Astrocyte (in vitro differentiated cells and primary cell): ENCODE measurements at regions not wholly inside any gene's neighbourhood (a gene's known extent, or its start where the extent isn't known, plus 50 kb on each side); places are given as distances from the start of the nearest gene placed in this dataset.

Source experiments
- DNase-seq: peaks from one replicate; pipeline ENCODE4 v3.0.0-alpha.2; 2010; ENCODE audit warnings: low read depth
- FAIRE-seq: peaks from 2 replicates; lab custom pipeline; 2011; peaks lifted over from hg19 to GRCh38; lab: Jason Lieb, UNC
- H2AFZ ChIP-seq: 2 replicates; pipeline ENCODE4 v1.6.0; 2012; ENCODE audit warnings: low read depth, low read length, inconsistent platforms
- H3K27ac ChIP-seq: 2 replicates; pipeline ENCODE4 v1.5.1; 2011; ENCODE audit warnings: low read depth, low read length, inconsistent platforms
- H3K27me3 ChIP-seq: 2 replicates; pipeline ENCODE4 v1.6.0; 2011; ENCODE audit warnings: low read length, inconsistent platforms; ENCODE audit not compliant: insufficient read depth
- H3K36me3 ChIP-seq: 2 replicates; pipeline ENCODE4 v1.5.1; 2011; ENCODE audit warnings: low read length, inconsistent platforms; ENCODE audit not compliant: insufficient read depth
- H3K4me1 ChIP-seq: 2 replicates; pipeline ENCODE4 v1.5.1; 2011; ENCODE audit warnings: low read length, inconsistent platforms; ENCODE audit not compliant: insufficient read depth
- H3K4me2 ChIP-seq: 2 replicates; pipeline ENCODE4 v1.6.0; 2012; ENCODE audit warnings: low read length, inconsistent platforms
- H3K4me3 ChIP-seq: 2 replicates; pipeline ENCODE4 v1.5.1; 2011; ENCODE audit warnings: low read depth, mild to moderate bottlenecking, low read length, inconsistent platforms; ENCODE audit not compliant: insufficient read depth
- H3K79me2 ChIP-seq: 2 replicates; pipeline ENCODE4 v1.6.0; 2012; ENCODE audit warnings: mild to moderate bottlenecking, low read length, inconsistent platforms; ENCODE audit not compliant: insufficient read depth
- H3K9ac ChIP-seq: 2 replicates; pipeline ENCODE4 v1.6.0; 2012; ENCODE audit warnings: mild to moderate bottlenecking, low read length, inconsistent platforms
- H3K9me3 ChIP-seq: 2 replicates; pipeline ENCODE4 v1.5.1; 2012; ENCODE audit warnings: low read depth, mild to moderate bottlenecking, low read length, inconsistent platforms; ENCODE audit not compliant: insufficient read depth
- H4K20me1 ChIP-seq: 2 replicates; pipeline ENCODE4 v1.6.0; 2012; ENCODE audit warnings: low read length, inconsistent platforms; ENCODE audit not compliant: insufficient read depth
- H3K27ac Mint-ChIP-seq: one replicate; pipeline ENCODE4 v1.8.0; 2021; ENCODE audit warnings: mild to moderate bottlenecking, mixed read lengths; ENCODE audit not compliant: unreplicated experiment
- H3K27me3 Mint-ChIP-seq: one replicate; pipeline ENCODE4 v1.8.0; 2021; ENCODE audit warnings: low read depth, mixed read lengths; ENCODE audit not compliant: unreplicated experiment
- H3K36me3 Mint-ChIP-seq: one replicate; pipeline ENCODE4 v1.8.0; 2021; ENCODE audit warnings: low read depth, mixed read lengths; ENCODE audit not compliant: unreplicated experiment
- H3K4me1 Mint-ChIP-seq: one replicate; pipeline ENCODE4 v1.8.0; 2021; ENCODE audit warnings: low read depth, mixed read lengths; ENCODE audit not compliant: unreplicated experiment
- H3K4me3 Mint-ChIP-seq: one replicate; pipeline ENCODE4 v1.8.0; 2021; ENCODE audit warnings: mild to moderate bottlenecking, moderate library complexity, mixed read lengths; ENCODE audit not compliant: unreplicated experiment
- H3K9me3 Mint-ChIP-seq: one replicate; pipeline ENCODE4 v1.8.0; 2021; ENCODE audit warnings: mild to moderate bottlenecking, mixed read lengths; ENCODE audit not compliant: unreplicated experiment
- EZH2 ChIP-seq: IDR thresholded peaks from 2 replicates; pipeline ENCODE4 v1.6.1; 2012; ENCODE audit warnings: mild to moderate bottlenecking, low read length, inconsistent platforms; ENCODE audit not compliant: insufficient read depth
- TF ChIP-seq, protein P1 (sequence below): IDR thresholded peaks from 2 replicates; pipeline ENCODE4 v1.5.1; 2011; ENCODE audit warnings: low read depth, mild to moderate bottlenecking, inconsistent platforms, low read length, moderate library complexity; ENCODE audit not compliant: insufficient read depth

GRCh38 chr6:102458990-102459389 is 1065.5 kb downstream of the GRIK2 start:
- no peaks in the 10 kb centered on the region for H3K4me1 ChIP-seq
- no peaks in the 10 kb centered on the region for H3K79me2 ChIP-seq
- no peak overlapping the region for H3K4me3 ChIP-seq
- H3K27me3 Mint-ChIP-seq, result peaks cover 19% of the 10 kb centered on the region
- no peaks in the 10 kb centered on the region for H3K9me3 ChIP-seq
- no peaks in the 10 kb centered on the region for H3K9me3 Mint-ChIP-seq
- H3K36me3 ChIP-seq, result no peaks in the 10 kb centered on the region
- no peaks in the 10 kb centered on the region for H3K4me1 Mint-ChIP-seq
- TF ChIP-seq EZH2, result no peak
- TF ChIP-seq, protein P1, sequence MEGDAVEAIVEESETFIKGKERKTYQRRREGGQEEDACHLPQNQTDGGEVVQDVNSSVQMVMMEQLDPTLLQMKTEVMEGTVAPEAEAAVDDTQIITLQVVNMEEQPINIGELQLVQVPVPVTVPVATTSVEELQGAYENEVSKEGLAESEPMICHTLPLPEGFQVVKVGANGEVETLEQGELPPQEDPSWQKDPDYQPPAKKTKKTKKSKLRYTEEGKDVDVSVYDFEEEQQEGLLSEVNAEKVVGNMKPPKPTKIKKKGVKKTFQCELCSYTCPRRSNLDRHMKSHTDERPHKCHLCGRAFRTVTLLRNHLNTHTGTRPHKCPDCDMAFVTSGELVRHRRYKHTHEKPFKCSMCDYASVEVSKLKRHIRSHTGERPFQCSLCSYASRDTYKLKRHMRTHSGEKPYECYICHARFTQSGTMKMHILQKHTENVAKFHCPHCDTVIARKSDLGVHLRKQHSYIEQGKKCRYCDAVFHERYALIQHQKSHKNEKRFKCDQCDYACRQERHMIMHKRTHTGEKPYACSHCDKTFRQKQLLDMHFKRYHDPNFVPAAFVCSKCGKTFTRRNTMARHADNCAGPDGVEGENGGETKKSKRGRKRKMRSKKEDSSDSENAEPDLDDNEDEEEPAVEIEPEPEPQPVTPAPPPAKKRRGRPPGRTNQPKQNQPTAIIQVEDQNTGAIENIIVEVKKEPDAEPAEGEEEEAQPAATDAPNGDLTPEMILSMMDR, result no peak
- FAIRE-seq (no peak), DNase-seq (no peak)
- H3K27me3 ChIP-seq, result no peaks in the 10 kb centered on the region
- no peaks in the 10 kb centered on the region for H3K36me3 Mint-ChIP-seq
- H3K4me3 Mint-ChIP-seq, result no peak overlapping the region
- no peak overlapping the region for H3K9ac ChIP-seq
- no peak overlapping the region for H3K4me2 ChIP-seq
- no peak overlapping the region for H2AFZ ChIP-seq
- H4K20me1 ChIP-seq, result no peaks in the 10 kb centered on the region
- H3K27ac Mint-ChIP-seq, result no peak overlapping the region
- H3K27ac ChIP-seq, result no peak overlapping the region

- Mint-ChIP-seq H3K36me3 (no peaks in the 10 kb centered on the region), H3K27ac (no peak overlapping the region), H3K27me3 (no peaks in the 10 kb centered on the region), H3K9me3 (no peaks in the 10 kb centered on the region), H3K4me1 (no peaks in the 10 kb centered on the region), H3K4me3 (no peak overlapping the region)
- Histone ChIP-seq H3K4me2 (no peak overlapping the region), H3K36me3 (no peaks in the 10 kb centered on the region), H3K27me3 (no peaks in the 10 kb centered on the region), H3K9ac (no peak overlapping the region), H3K4me3 (no peak overlapping the region), H3K9me3 (no peaks in the 10 kb centered on the region), H3K27ac (no peak overlapping the region), H3K4me1 (no peaks in the 10 kb centered on the region), H3K79me2 (no peaks in the 10 kb centered on the region), H4K20me1 (no peaks in the 10 kb centered on the region), H2AFZ (no peak overlapping the region)
- TF ChIP-seq, protein P1, result no peak
- TF ChIP-seq EZH2, result no peak
- FAIRE-seq (no peak), DNase-seq (no peak)
Observed at GRCh38 chr6:102438171-102438570, 1044.7 kb downstream of the GRIK2 start.

DNA sequence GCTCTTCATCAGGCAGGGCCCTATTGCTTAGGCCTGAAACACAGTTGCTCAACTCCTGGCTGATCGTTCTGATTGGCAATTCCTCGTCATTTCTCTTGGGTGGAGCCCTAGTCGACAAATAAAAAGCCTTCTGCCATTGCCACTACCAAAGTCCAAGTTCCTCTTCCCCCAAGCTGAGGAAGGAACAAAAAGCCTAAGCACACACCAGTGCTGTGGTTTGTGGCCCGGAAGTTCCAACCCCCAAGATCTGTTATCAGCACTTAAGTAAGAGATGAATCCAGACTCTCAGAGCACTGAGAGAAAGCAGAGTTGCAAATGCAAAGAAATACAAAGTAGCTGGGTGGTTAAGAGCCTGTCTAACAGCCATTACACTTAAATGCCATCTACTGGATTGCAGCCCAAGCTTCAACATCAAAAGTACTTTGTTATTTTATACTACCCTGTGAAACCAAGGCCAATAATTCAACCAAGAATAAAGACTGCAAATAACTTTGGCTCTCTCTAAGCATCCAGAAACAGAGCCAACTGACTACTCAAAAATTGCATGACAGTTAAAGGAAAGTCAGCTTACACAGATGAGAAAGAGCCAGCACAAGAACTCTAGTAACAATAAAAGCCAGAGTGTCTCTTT is 1024.0 kb downstream of the GRIK2 start:
- no peaks in the 10 kb centered on the region for H4K20me1 ChIP-seq
- H2AFZ ChIP-seq, result no peak overlapping the region
- no peak overlapping the region for H3K9ac ChIP-seq
- Mint-ChIP-seq H3K4me3 (no peak overlapping the region), H3K27me3 (no peaks in the 10 kb centered on the region), H3K27ac (no peak overlapping the region), H3K9me3 (no peaks in the 10 kb centered on the region), H3K4me1 (peaks cover 3% of the 10 kb centered on the region), H3K36me3 (no peaks in the 10 kb centered on the region)
- FAIRE-seq (no peak), DNase-seq (no peak)
- H3K36me3 ChIP-seq, result no peaks in the 10 kb centered on the region
- no peak for TF ChIP-seq EZH2
- TF ChIP-seq, protein P1, result no peak
- H3K9me3 ChIP-seq, result peaks cover 2% of the 10 kb centered on the region
- no peak overlapping the region for H3K4me2 ChIP-seq
- H3K4me3 ChIP-seq, result no peak overlapping the region
- H3K27ac ChIP-seq, result no peak overlapping the region
- no peaks in the 10 kb centered on the region for H3K27me3 ChIP-seq
- H3K79me2 ChIP-seq, result no peaks in the 10 kb centered on the region
- H3K4me1 ChIP-seq, result no peaks in the 10 kb centered on the region
